Islet of Langerhans (tissue), 1 donor: ENCODE measurements at regions not wholly inside any gene's neighbourhood (a gene's known extent, or its start where the extent isn't known, plus 50 kb on each side); places are given as distances from the start of the nearest gene placed in this dataset.
"Not testable (repeated sequence)": the region's sequence is repeated elsewhere in the genome, so short reads cannot be mapped to it uniquely, and the experiment has no call there.

ENCODE experiments used
- FAIRE-seq: peaks from one replicate; lab custom pipeline; 2011; peaks lifted over from hg19 to GRCh38; lab: Jason Lieb, UNC

- not testable (repeated sequence) for FAIRE-seq
Measured at GRCh38 chr2:155880382-155880781, 452.1 kb downstream of the NR4A2 start.

- not testable (repeated sequence) for FAIRE-seq
Measured at GRCh38 chr2:155879900-155880299, 452.6 kb downstream of the NR4A2 start.

- FAIRE-seq, result no peak
Measured at GRCh38 chr2:155872396-155872795, 460.1 kb downstream of the NR4A2 start.

GRCh38 chr2:155871940-155872339, 460.6 kb downstream of the NR4A2 start:
- FAIRE-seq, result no peak

DNA sequence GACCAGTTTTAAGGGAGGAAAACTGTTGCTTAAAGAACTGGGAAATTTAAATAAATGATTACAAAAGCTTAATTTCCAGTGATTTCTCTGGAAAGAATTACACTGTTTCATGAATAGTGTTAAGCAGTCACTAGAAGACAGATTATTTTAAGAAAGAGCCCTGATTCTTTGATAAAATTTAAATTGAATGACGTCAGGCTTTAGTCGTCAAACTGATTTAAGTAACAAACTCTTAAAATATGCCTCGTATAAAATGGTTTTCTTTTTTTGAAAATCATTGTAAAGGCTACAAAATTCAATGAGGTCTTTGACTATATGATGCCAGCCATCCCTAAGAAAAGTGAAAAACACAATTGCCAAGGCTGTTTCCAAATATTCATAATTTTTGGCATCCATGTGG, 465.0 kb downstream of the NR4A2 start:
- FAIRE-seq, result no peak

- no peak for FAIRE-seq
Measured at GRCh38 chr2:155866477-155866876, 466.0 kb downstream of the NR4A2 start.

GRCh38 chr2:155852156-155852555, 480.4 kb downstream of the NR4A2 start:
- FAIRE-seq, result no peak

DNA sequence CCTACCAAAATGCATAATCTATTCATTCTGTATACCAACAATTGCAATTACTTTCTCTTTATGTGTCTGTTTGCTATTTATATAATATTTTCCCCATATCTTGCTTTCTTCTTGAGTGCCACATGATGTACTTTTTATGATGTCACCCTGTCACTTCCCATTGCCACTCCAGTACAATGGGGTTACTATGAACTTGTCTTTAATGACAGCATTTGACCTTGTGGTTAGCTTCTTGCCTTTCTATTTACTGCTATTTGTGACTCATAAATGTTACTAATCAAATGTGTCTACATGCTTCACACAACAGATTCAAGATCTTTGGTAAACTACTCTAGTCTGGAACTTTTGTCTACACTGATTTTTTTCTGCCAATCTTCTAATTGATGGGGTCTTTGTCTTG, 486.3 kb downstream of the NR4A2 start:
- no peak for FAIRE-seq

DNA sequence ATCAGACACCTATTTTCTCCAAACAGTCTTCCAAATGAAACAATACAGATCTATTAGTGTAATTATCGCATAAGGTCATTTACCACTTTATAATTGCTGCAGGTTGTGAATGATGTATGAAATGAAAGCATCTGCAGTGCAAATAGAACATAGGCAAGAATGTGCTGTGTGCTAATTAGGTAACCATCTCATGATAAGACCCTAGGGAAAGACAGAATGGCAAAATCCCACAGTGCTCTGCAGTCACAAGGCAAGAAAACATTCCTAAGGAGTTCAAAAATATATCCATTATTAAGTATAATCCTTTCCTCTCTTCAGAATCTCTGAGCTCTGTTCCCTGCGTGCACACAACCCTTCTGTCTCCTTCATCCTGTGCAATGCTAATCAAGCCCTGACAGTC, 488.1 kb downstream of the NR4A2 start:
- FAIRE-seq, result no peak

DNA sequence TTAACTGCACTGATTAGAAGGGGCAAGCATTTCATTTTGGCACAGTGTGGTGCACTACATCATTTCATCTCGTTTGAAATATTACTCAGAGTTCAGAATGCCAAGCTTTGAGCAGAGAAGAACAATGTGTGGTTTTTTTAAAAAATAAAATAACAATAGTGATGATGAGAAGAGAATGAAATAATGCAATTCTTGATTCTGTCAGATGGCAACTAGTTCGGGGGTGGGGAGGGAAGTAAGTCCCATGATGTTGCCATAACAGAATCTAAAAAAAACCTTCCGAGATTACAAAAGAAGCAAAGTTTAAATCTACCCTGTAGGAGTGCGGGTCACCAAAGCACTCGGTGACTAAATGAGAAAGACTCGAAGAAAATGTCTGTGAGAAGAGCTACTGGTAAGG, 490.4 kb downstream of the NR4A2 start:
- FAIRE-seq, result no peak

GRCh38 chr2:155841442-155841841, 491.1 kb downstream of the NR4A2 start:
- FAIRE-seq, result no peak

DNA sequence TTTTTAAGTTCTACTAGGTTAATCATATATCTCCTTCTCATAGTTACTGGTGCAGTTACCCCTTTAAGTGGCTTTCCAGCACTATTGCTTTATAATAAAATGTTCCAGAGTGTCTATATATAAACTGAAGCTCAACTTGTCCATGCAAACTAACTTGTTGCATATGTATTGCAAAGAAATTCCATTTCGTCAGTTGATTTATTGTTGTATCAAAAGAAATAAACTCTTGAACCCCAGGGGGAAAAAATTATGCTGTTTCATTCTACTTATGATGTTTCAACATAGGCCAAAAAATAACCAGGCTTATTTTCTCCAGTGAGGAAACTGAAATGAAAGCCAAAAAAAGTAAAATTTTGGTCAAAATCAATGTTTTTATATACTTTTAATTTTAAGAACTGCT, 491.9 kb downstream of the NR4A2 start:
- peak; percentile 24 for FAIRE-seq

DNA sequence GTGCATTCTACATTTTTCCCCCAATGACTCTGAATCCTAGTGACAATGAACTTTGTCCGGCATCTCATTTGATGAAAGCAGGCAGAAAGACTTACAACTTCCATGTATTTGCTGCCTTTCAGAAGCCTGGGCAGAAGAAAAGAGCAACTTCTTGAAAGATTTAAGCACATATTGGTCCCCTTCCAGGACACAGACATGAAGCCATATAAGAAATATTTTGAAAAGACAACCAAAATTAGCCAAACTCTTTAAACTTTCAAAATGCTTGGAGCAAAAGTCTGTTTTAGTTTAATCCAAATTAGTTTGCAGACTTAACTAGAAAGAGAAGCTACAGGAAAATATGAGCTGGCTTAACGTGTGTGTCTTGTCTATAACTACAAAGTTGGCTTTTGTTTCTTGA, 492.5 kb downstream of the NR4A2 start:
- FAIRE-seq, result no peak

DNA sequence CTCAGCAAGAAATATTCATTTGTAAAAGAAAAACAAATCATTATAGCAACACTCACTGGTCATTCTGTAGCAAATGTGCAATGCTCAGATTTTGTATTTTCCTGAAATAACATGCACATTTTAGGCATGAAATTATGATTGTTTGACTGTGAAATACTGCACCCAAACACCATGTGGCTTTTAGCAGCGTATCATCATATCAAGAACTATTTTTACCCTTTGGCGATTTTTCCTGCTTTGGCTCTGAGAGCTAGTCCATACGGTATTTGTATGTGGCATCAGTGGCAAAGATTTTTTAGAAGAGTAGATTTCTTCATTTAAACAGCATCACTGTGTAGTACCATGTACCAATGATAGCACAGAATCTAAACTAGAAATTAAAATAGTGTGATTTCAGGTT, 493.1 kb downstream of the NR4A2 start:
- no peak for FAIRE-seq

GRCh38 chr2:155836439-155836838, 496.1 kb downstream of the NR4A2 start:
- FAIRE-seq, result no peak

GRCh38 chr2:155830817-155831579, 501.5 kb downstream of the NR4A2 start:
- FAIRE-seq, result no peak

GRCh38 chr2:155830351-155830750, 502.2 kb downstream of the NR4A2 start:
- FAIRE-seq, result no peak

DNA sequence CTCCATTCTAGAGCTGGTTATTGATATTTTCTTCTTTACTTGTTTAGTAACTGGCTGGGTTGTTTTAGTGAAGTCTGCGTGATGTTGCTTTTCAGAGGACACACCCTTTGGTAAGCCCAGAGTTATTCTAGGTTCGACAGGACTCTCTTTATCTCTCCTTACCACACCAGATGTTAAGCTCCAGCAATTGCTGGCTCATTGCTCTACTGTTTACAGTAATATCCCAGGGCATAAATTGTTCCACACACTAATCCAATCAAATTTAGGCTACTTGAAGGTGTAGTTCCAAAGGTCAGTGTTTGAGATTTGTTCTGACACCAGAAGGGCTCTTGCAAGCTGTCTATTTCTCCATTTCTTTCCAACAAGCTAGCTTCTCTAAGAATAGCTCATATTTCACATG, 506.6 kb downstream of the NR4A2 start:
- FAIRE-seq, result no peak

DNA sequence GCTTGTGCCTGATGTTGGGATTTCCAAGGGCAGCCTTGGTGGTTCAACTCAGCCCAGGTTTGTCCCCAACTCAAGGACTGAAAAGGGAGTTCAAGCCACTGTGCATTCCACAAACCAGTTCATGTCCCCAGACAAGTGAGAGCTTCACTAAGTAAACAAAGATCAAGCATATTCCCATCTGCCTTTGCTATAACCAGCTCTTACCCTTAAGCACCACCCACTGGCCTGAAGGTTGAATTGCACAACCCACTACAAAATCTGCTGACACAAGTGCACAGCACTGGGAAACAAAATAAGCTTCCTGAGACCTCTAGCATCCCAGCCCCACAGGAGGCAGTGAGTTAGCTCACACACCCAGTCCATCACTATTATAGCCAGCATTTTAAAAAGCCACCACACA, 516.7 kb downstream of the NR4A2 start:
- no peak for FAIRE-seq

DNA sequence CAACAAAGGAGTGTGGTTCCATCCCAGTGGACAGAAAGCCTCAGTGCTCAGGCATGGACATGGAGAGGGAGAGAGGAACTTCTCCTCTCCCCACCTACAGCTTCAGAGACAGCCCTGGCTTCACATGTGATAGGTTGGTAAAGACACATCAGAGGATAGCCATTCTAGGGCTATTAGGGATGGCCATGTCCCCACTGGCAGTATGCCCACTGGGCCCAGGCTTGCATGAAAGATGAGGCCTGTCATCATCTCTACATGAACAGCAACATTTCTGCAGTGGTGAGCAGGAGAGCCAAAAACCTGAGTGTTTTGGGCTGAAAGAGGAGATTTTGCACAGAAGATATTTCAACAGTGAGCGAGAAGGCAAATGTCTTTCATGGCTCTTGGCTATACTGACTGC, 517.2 kb downstream of the NR4A2 start:
- no peak for FAIRE-seq

- FAIRE-seq, result no peak
Measured at GRCh38 chr2:155810411-155810810, 522.1 kb downstream of the NR4A2 start.

DNA sequence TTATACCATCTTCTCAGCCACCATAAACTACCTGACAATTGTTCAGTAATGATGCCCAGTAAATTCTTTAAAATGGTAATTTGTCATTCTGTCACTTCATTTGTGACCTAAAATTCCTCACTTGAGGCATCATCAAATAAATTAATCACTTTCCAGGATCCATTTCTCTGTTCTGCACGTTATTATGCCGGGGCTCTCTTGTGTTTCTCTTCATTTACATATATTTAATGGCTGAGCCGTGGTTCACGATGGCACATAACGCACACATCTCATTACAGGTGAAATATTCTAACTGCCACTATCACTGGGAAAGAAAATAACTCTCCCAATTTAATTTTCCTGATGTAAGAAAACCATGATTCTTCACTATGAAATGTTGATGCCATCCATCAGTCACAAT, 529.6 kb downstream of the NR4A2 start:
- FAIRE-seq, result no peak

GRCh38 chr2:155792666-155793065, 539.9 kb downstream of the NR4A2 start:
- no peak for FAIRE-seq

DNA sequence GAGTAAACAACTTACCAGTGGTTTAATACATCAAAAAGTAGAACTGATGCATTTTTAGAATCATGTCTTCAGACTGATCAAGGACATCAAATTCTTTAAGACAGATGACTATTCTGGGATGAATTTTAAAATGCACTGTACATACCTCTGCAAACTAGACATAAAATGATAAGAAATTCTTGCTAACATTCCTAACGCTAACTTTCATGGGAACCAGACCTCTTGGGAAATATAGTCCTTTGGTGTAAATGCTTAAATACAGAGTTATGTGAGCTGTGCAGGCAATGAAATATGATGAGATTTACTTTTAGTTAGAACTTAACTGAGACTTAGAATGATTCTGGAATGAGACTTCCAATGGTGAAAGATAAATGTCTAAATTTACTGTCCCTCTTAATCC, 562.0 kb downstream of the NR4A2 start:
- FAIRE-seq, result no peak
